Inferior parietal cortex (tissue), 1 donor: ENCODE measurements at regions not wholly inside any gene's neighbourhood (a gene's known extent, or its start where the extent isn't known, plus 50 kb on each side); places are given as distances from the start of the nearest gene placed in this dataset.

Experiments
- DNase-seq: peaks from one replicate; pipeline ENCODE4 v3.0.0-alpha.2; 2016; ENCODE audit errors: extremely low spot score

- DNase-seq: no peak
These were observed 52.1 kb upstream of the TYRP1 start for GRCh38 chr9:12640866-12641636.
